AML-193 (cell line): ENCODE measurements at regions not wholly inside any gene's neighbourhood (a gene's known extent, or its start where the extent isn't known, plus 50 kb on each side); places are given as distances from the start of the nearest gene placed in this dataset.

Experiments used
- DNase-seq, 2 experiments: peaks; one replicate each; lab custom pipeline; 2025; lab: John Stamatoyannopoulos, UW

GRCh38 chr6:154561750-154562149 is 51.3 kb upstream of the CNKSR3 start:
- DNase-seq = no peak

DNA sequence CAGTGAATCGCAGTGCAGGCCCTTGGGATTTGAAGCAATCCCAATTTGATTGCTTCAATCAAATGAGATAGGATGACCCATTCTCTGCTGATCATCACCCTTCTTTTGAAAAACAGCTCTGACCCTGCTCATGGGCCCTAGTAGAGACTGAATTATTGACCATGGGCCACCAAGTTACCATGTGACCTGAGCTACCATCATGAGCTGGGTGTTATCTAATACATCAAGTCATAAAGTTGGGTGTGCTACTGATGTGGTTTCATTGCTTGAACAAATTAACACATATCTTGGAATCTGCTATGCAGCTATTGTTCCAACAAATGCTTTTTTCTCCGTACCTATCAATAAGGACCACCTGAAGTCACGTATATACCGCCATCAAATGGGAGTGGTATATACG is 54.8 kb upstream of the CNKSR3 start:
- DNase-seq = no peak

DNA sequence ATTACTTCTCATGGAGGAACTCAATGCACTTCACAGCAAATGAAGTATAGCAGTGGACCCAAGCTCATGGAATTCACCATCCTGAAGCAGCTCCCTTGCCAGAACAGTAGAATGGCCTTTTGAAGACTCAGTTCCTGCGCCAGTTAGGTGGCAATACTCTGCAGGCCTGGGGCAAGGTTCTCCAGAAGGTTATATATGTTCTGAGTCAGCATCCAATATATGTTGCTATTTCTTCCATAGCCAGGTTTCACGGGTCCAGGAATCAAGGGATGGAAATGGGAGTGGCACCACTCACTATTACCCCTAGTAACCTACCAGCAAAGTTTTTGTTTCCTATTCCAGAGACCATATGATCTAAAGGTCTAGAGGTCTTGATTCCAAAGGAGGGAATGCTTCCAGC is 56.4 kb upstream of the CNKSR3 start:
- DNase-seq = no peak

DNA sequence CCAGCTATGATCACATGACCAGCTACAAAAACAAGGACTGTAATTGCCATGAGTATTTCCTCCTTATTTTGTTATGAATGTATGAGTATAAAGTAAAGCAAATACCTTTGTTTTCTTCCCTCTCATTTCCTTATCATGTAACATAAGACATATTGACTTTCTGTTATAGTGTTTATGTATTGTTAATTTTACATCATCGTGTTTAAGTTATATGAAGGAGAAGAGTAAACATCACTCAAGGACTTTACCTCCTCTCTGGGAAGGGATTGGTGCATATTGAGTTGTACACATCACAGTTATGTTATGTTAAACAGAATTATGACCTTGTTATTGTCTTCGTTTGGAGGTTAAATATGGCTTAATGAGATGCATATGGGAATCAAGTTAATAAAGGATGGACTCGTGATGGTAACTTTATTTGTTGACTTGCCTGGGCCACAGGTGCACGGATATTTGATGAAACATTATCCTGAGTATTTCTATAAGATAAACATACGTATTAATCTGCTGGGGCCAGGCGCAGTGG is 57.3 kb upstream of the CNKSR3 start:
- DNase-seq = no peak

- no peak for DNase-seq
These were observed 58.8 kb upstream of the CNKSR3 start for GRCh38 chr6:154569156-154569862.

GRCh38 chr6:154570505-154570904 is 60.0 kb upstream of the CNKSR3 start:
- DNase-seq = no peak

- DNase-seq = no peak
These were observed 62.1 kb upstream of the CNKSR3 start for GRCh38 chr6:154572556-154572955.

- DNase-seq = no peak
These were observed 67.6 kb upstream of the CNKSR3 start for GRCh38 chr6:154578004-154578559.

- no peak for DNase-seq
These were observed 68.6 kb upstream of the CNKSR3 start for GRCh38 chr6:154579046-154579445.

GRCh38 chr6:154579485-154579884 is 69.0 kb upstream of the CNKSR3 start:
- DNase-seq = no peak

DNA sequence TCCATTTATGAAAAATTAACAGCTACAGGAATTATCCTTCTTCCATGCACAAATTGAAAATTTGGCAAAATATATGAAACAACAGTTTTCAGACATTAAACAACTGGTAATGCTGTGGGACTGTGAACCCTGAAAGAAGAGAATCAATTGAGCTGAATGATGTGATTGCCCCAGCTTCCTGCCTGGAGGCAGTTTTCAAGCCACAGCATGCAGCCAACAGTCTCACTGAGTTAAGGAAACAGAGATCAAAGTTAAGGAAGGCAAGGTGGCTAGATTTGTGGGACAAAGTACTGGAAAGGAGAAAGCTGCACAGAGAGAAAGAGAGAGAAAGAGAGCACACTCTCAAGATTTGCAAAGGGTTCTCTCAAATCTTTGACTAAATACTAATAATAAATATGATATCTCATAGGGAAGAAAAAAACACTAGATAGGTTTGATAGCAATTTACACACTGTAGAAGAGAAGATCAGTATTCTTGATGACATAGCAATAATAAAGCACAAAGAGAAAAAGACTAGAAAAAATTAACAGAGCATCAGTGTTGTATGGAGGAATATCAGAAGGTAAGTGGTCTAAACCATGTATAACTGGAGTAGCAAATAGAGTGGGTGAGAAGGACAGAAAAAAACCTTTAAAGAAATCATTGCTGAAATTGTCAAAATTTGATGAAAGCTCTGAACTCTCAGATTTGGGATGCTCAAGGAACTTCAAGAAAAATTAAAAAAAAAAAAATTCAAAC is 70.1 kb upstream of the CNKSR3 start:
- no peak for DNase-seq

GRCh38 chr6:154582696-154583095 is 72.2 kb upstream of the CNKSR3 start:
- DNase-seq = no peak

DNA sequence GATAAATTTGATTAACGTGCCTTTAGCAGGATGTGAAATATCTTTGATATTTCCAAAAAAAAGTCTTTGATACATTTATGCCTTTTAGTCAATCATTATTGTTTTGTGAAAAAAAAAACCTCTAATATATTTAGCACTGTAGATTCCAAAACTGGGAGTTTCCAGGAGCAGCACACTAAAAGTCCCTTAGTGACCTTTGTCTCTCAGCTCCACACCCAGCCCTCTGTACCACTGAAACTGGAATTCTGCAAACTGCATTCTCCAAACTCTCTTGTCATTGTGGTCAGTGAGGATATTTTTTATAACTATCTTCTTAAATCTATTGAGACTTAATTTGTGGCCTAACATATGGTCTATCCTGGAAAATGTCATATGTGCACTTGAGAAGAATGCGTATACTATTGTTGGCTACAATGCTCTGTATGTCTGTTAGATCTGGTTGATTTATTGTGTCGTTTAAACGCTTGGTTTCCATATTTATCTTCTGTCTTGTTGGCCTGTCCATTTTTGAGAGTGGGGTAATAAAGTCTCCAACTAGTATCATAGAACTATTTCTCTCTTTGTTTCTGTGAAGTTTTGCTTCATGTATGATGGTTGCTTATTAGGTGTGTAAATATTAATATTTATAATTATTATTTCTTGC is 73.2 kb upstream of the CNKSR3 start:
- DNase-seq = no peak

DNA sequence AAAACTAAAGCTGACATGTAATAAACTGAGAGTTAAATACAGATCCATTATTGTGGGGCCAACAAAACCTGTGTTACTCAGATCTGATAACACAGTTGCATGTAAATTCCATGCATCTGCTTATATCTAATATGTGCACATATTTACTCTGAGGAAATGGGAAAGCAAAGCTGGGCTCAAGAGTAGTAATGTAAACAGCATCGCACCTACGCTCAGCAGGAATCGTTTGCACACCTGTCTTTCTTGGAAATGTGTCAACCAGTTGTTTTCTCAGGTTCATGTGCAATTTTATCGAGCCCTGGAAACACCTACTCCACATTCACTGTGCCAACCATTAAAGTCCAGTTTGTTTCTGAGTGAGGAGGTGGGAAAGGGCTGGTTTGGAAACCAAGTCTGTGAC is 80.3 kb upstream of the CNKSR3 start:
- DNase-seq = no peak

- DNase-seq = no peak
These were observed 80.7 kb upstream of the CNKSR3 start for GRCh38 chr6:154591234-154591633.

GRCh38 chr6:154592199-154592860 is 81.8 kb upstream of the CNKSR3 start:
- no peak for DNase-seq

DNA sequence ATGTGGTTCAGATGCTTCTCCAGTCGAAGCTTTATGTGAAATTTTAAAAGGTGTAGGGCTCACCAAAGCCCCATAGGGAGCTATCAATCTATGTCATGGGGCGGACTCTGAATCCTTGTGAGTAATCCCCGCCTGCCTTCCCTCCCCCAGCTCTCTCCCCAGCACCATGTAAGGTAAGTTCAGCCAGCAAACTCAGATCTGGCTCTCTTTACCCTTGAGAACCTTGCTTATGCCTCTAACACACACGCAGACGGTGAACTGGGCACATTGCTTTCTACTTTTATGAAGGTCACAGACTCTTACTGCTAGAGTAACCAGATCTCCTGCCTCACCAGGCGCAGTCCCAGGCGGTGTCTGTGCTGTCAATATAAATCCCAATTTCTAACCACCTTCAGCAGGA is 82.6 kb upstream of the CNKSR3 start:
- DNase-seq = no peak

DNA sequence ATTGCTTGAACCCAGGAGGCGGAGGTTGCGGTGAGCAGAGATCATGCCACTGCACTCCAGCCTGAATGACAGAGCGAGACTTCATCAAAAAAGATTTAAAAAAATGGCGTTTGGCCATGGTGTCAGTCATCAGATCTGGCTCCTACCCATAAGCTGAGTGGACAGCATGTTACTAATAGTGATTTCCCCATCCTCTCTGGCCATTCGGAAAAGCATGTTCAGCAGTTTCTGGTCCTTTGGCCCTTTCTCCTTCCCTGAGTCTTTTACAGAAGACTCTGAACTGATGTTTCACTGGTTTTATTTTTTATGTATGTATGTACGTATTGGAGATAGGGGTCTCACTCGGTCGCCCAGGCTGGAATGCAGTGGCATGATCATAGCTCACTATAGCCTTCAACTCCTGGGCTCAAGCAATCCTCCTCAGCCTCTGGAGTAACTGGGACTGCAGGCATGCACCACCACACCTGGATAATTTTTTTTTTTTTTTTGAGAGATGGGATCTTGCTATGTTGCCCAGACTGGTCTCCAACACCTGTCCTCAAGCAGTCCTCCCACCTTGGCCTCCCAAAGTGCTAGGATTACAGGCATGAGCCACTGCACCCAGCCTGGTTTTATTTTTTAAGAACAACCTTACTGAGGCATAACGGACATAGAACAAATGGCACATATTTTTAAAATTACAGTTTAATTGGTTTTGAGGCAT is 84.2 kb upstream of the CNKSR3 start:
- no peak for DNase-seq

- no peak for DNase-seq
These were observed 85.1 kb upstream of the CNKSR3 start for GRCh38 chr6:154595538-154595937.

GRCh38 chr6:154596009-154596408 is 85.5 kb upstream of the CNKSR3 start:
- DNase-seq = no peak

DNA sequence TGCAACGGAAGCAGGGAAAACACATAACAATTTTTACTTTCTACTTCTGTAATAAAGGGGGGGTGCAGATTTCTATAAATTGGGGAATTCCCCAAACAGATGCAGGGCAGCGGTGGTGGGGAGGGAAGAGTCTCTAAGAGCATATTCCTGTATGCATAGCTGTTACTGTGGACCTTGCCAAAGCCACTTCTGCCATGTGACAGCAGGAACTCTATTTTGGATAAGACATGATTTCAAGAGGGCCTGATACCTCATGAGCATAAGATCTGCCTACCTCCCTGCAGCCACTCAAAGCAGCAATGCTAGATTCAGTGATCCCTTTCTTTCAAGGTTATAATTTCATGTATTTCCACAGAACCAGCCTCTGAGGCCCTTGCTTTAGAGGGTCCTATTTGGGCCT is 86.2 kb upstream of the CNKSR3 start:
- no peak for DNase-seq

GRCh38 chr6:154598399-154598798 is 87.9 kb upstream of the CNKSR3 start:
- no peak for DNase-seq
